PC-3 (cell line): ENCODE measurements at regions not wholly inside any gene's neighbourhood (a gene's known extent, or its start where the extent isn't known, plus 50 kb on each side); places are given as distances from the start of the nearest gene placed in this dataset.

ENCODE experiments used
- ATAC-seq: fragments of 200-7000 bp; cut with Tn5 transposase; 2 replicates; pipeline ENCODE4 v1.9.1; 2020; ENCODE audit warnings: mild to moderate bottlenecking, moderate library complexity
- BruUV-seq: library from RNA; stranded (reverse); fragments of 400-500 nt; replicated peaks from 2 replicates; lab custom pipeline; 2021; lab: Mats Ljungman, UMichigan
- CTCF ChIA-PET: fragments of 300-600 bp; sonication (Branson Sonifier 250); formaldehyde crosslinking; loops from one replicate; lab custom pipeline; 2022; ENCODE audit warnings: antibody characterized with exemption; lab: Charles Lee
- POLR2A ChIA-PET: fragments of 300-600 bp; sonication (Branson Sonifier 250); formaldehyde crosslinking; loops from one replicate; lab custom pipeline; 2022; ENCODE audit warnings: antibody characterized with exemption; ENCODE audit not compliant: unreplicated experiment; lab: Charles Lee
- DNase-seq: peaks from one replicate; pipeline ENCODE4 v3.0.0-alpha.2; 2015
- H2AFZ ChIP-seq: fragments of 300-600 bp; sonication (generic); 2 replicates; pipeline ENCODE4 v1.6.0; 2016; ENCODE audit warnings: antibody characterized with exemption, low read length
- H3F3A ChIP-seq: fragments of 300-600 bp; sonication (generic); one replicate; pipeline ENCODE4 v1.6.0; 2017; ENCODE audit warnings: antibody characterized with exemption, low read length, control low read depth, mild to moderate bottlenecking; ENCODE audit not compliant: unreplicated experiment
- H3K27ac ChIP-seq: fragments of 300-600 bp; sonication (generic); 2 replicates; pipeline ENCODE4 v1.5.1; 2016; ENCODE audit warnings: mild to moderate bottlenecking, low read length
- H3K27me3 ChIP-seq: fragments of 300-600 bp; sonication (generic); 2 replicates; pipeline ENCODE4 v1.6.1; 2016; ENCODE audit warnings: low read length, mixed read lengths
- H3K36me3 ChIP-seq: fragments of 300-600 bp; sonication (generic); 2 replicates; pipeline ENCODE4 v1.6.1; 2016; ENCODE audit warnings: low read depth, mixed run types, low read length, mixed read lengths
- H3K4me1 ChIP-seq: fragments of 300-600 bp; sonication (generic); 2 replicates; pipeline ENCODE4 v1.5.1; 2016; ENCODE audit warnings: low read length; ENCODE audit not compliant: insufficient read depth
- H3K4me2 ChIP-seq: fragments of 300-600 bp; sonication (generic); 2 replicates; pipeline ENCODE4 v1.6.0; 2016; ENCODE audit warnings: low read length
- H3K4me3 ChIP-seq: fragments of 300-600 bp; sonication (generic); 2 replicates; pipeline ENCODE4 v1.5.1; 2016; ENCODE audit warnings: mild to moderate bottlenecking, low read length, mixed read lengths
- H3K79me2 ChIP-seq: fragments of 300-600 bp; sonication (generic); 2 replicates; pipeline ENCODE4 v1.6.1; 2017; ENCODE audit warnings: low read length, mixed read lengths
- H3K9ac ChIP-seq: fragments of 300-600 bp; sonication (generic); 2 replicates; pipeline ENCODE4 v1.6.0; 2016; ENCODE audit warnings: mild to moderate bottlenecking, low read length
- H3K9me2 ChIP-seq: fragments of 300-600 bp; sonication (generic); replicated peaks from 2 replicates; pipeline ENCODE4 v1.6.1; 2016; ENCODE audit warnings: mixed run types, low read length, mixed read lengths
- H3K9me3 ChIP-seq: fragments of 300-600 bp; sonication (generic); 2 replicates; pipeline ENCODE4 v1.6.1; 2016; ENCODE audit warnings: low read length, mixed read lengths
- H4K20me1 ChIP-seq: fragments of 300-600 bp; sonication (generic); 2 replicates; pipeline ENCODE4 v1.6.1; 2016; ENCODE audit warnings: low read length, mixed read lengths
- CTCF ChIP-seq: fragments of 300-600 bp; sonication (generic); conservative IDR thresholded peaks from 2 replicates; pipeline ENCODE4 v1.5.1; 2017; ENCODE audit warnings: antibody characterized with exemption, low read depth, mild to moderate bottlenecking, low read length
- EZH2 ChIP-seq: fragments of 300-600 bp; sonication (generic); IDR thresholded peaks from one replicate; pipeline ENCODE4 v1.6.1; 2017; ENCODE audit warnings: antibody characterized with exemption, mild to moderate bottlenecking, low read length; ENCODE audit not compliant: unreplicated experiment
- EZH2phosphoT487 ChIP-seq: fragments of 300-600 bp; sonication (generic); IDR thresholded peaks from 2 replicates; pipeline ENCODE4 v1.6.1; 2018; ENCODE audit warnings: mild to moderate bottlenecking, antibody characterized with exemption, low read length, borderline replicate concordance
- intact Hi-C: fragments of 100-400 bp; cut with micrococcal nuclease; formaldehyde crosslinking; loops from 2 replicates; pipeline ENCODE4 v1.9.0; 2023

GRCh38 chrX:122439831-122440230 lies 744.2 kb upstream of the GRIA3 start:
- Histone ChIP-seq H3K79me2 (no peaks in the 10 kb centered on the region), H3K4me2 (no peak overlapping the region), H3K27me3 (no peaks in the 10 kb centered on the region), H3F3A (no peaks in the 10 kb centered on the region), H4K20me1 (no peaks in the 10 kb centered on the region), H3K4me1 (no peaks in the 10 kb centered on the region), H3K9ac (no peak overlapping the region), H3K27ac (no peak overlapping the region), H3K9me3 (0 out of 2 replicates have a peak, but pooled peaks cover 5% of the 10 kb centered on the region), H3K9me2 (no peaks in the 10 kb centered on the region), H3K4me3 (no peak overlapping the region), H3K36me3 (no peaks in the 10 kb centered on the region), H2AFZ (no peak overlapping the region)
- ChIA-PET CTCF (no interaction called here), POLR2A (no interaction called here)
- no TSS peak for BruUV-seq
- intact Hi-C loops = no loop called here
- no peak for DNase-seq
- no peak for ATAC-seq
- TF ChIP-seq EZH2phosphoT487 (no peak), CTCF (no peak), EZH2 (no peak)

- H3K4me3 ChIP-seq = no peak overlapping the region
These were observed 743.2 kb upstream of the GRIA3 start for GRCh38 chrX:122440832-122441231.

More at GRCh38 chrX:122440832-122441231, 743.2 kb upstream of the GRIA3 start:
- DNase-seq (no peak), ATAC-seq (no peak)
- Histone ChIP-seq H3F3A (no peaks in the 10 kb centered on the region), H3K36me3 (no peaks in the 10 kb centered on the region), H3K9me3 (0 out of 2 replicates have a peak, but pooled peaks cover 5% of the 10 kb centered on the region), H4K20me1 (no peaks in the 10 kb centered on the region), H3K27me3 (no peaks in the 10 kb centered on the region), H3K9ac (no peak overlapping the region), H3K27ac (no peak overlapping the region), H3K4me2 (no peak overlapping the region), H3K4me1 (no peaks in the 10 kb centered on the region), H3K9me2 (no peaks in the 10 kb centered on the region), H3K79me2 (no peaks in the 10 kb centered on the region), H2AFZ (no peak overlapping the region)
- ChIA-PET POLR2A (no interaction called here), CTCF (no interaction called here)
- no TSS peak for BruUV-seq
- intact Hi-C loops = no loop called here
- no peak for TF ChIP-seq EZH2
- no peak for TF ChIP-seq EZH2phosphoT487
- TF ChIP-seq CTCF = no peak
